Gastrocnemius medialis (tissue), 4 donors: ENCODE measurements at regions not wholly inside any gene's neighbourhood (a gene's known extent, or its start where the extent isn't known, plus 50 kb on each side); places are given as distances from the start of the nearest gene placed in this dataset.

Source experiments
- ATAC-seq, 2 donors: fragments of 150-250 bp; one replicate each; pipeline ENCODE4 v1.9.1; 2016
- DNase-seq, 2 donors: peaks; one replicate each; pipeline ENCODE4 v3.0.0-alpha.2; 2019
- H3K27ac ChIP-seq, 4 donors: fragments of 200-600 bp; sonication (generic); 1 replicate in 1 of 4; 2 replicates in 3 of 4; pipeline ENCODE4 v1.5.1; 2016 to 2018; ENCODE audit warnings: mild to moderate bottlenecking in 2 of 4, moderate library complexity in 1 of 4
- H3K27me3 ChIP-seq, 3 donors: fragments of 200-600 bp; sonication (generic) in 2 of 3; 1 replicate in 1 of 3; 2 replicates in 2 of 3; pipeline versions ENCODE4 v1.5.1 to v1.6.0; 2016 to 2019; ENCODE audit warnings: mild to moderate bottlenecking in 1 of 3, moderate library complexity in 1 of 3
- H3K36me3 ChIP-seq, 2 donors: fragments of 200-600 bp; sonication (generic) in 1 of 2; one replicate each; pipeline ENCODE4 v1.5.1; 2017 to 2018
- H3K4me1 ChIP-seq, 2 donors: fragments of 200-600 bp; sonication (generic) in 1 of 2; one replicate each; pipeline ENCODE4 v1.5.1; 2016 to 2017; ENCODE audit warnings: mild to moderate bottlenecking in 2 of 2
- H3K4me3 ChIP-seq, 4 donors: fragments of 200-600 bp; sonication (generic) in 3 of 4; 1 replicate in 1 of 4; 2 replicates in 3 of 4; pipeline ENCODE4 v1.5.1; 2016 to 2019; ENCODE audit warnings: mild to moderate bottlenecking in 2 of 4
- H3K9me3 ChIP-seq, 3 donors: fragments of 200-600 bp; sonication (generic) in 2 of 3; 1 replicate in 1 of 3; 2 replicates in 2 of 3; pipeline ENCODE4 v1.5.1; 2016 to 2019
- POLR2A ChIP-seq, 2 donors: fragments of 450-650 bp; IDR thresholded peaks; one replicate each; pipeline ENCODE4 v1.6.1; 2017; ENCODE audit warnings: antibody characterized with exemption in 2 of 2, mild to moderate bottlenecking in 2 of 2, moderate library complexity in 2 of 2
- in situ Hi-C, 4 donors: fragments of 200-750 bp; cut with MboI; loops; one replicate each; pipeline versions ENCODE4 v1.15.0 to v1.8.0; 2017; ENCODE audit warnings: low sequenced_read_pairs in 4 of 4
- intact Hi-C: fragments of 100-400 bp; cut with DNase I; formaldehyde crosslinking; loops from one replicate; pipeline ENCODE4 v1.15.1; 2023; ENCODE audit warnings: low total_unique reads
- TF ChIP-seq, protein P1 (sequence below), 5 experiments: fragments of 450-650 bp in 3 of 5; fragments of 200-600 bp in 2 of 5; sonication (generic) in 2 of 5; IDR thresholded peaks in 4 of 5; conservative IDR thresholded peaks in 1 of 5; 1 replicate in 4 of 5; 2 replicates in 1 of 5; pipeline ENCODE4 v1.5.1; 2016 to 2019; ENCODE audit warnings: antibody characterized with exemption in 5 of 5, mild to moderate bottlenecking in 3 of 5, moderate library complexity in 3 of 5

DNA sequence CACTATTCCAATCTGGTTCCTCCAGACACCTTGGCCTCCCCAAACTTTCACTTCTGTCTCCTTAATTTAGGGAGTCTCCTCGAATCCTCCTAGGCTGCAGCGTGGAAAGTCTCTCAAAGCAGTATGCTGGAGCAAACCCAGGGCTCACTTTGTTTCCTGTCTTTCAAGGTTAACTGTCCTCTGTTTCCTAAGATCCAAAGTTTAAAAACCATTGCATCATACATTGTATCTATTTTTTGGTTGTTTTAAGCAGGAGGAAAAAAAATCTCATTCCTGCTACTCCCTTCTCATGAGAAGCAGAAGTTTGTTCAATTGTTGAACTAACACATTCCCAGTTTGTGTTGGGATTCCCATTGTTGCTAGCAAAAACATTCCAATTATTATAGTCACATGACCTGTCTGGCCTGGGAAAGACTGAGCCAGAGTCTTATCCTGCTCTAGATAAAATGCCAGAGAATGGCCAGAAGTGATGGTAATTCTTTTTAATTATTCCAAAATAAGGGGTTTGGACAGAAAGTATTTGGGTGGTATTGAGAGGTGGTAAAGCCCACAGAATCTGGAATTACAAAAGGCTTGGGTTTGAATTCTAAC, 67.3 kb downstream of the HSPB8 start:
- in situ Hi-C loops, result no loop called here
- no peaks in the 10 kb centered on the region for H3K27me3 ChIP-seq
- H3K27ac ChIP-seq, result peak overlapping the region; percentile 79 to 85 (median 82)
- H3K9me3 ChIP-seq, result no peaks in the 10 kb centered on the region
- intact Hi-C loops, result loop anchor here (2.0 to 10.0 kb wide), 4 partner anchors 37 to 419 kb away; partner anchors contain the start of gene PRKAB1
- no peak overlapping the region for H3K4me3 ChIP-seq
- no peak for ATAC-seq
- no peaks in the 10 kb centered on the region for H3K36me3 ChIP-seq
- peaks cover 19 to 28% of the 10 kb centered on the region in 2 donors for H3K4me1 ChIP-seq
- no peak for TF ChIP-seq POLR2A (IDR thresholded peaks at IDR 0.05)
- TF ChIP-seq, protein P1, sequence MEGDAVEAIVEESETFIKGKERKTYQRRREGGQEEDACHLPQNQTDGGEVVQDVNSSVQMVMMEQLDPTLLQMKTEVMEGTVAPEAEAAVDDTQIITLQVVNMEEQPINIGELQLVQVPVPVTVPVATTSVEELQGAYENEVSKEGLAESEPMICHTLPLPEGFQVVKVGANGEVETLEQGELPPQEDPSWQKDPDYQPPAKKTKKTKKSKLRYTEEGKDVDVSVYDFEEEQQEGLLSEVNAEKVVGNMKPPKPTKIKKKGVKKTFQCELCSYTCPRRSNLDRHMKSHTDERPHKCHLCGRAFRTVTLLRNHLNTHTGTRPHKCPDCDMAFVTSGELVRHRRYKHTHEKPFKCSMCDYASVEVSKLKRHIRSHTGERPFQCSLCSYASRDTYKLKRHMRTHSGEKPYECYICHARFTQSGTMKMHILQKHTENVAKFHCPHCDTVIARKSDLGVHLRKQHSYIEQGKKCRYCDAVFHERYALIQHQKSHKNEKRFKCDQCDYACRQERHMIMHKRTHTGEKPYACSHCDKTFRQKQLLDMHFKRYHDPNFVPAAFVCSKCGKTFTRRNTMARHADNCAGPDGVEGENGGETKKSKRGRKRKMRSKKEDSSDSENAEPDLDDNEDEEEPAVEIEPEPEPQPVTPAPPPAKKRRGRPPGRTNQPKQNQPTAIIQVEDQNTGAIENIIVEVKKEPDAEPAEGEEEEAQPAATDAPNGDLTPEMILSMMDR (IDR thresholded peaks at IDR 0.05 in 4 of 5, conservative IDR thresholded peaks at IDR 0.05 in 1 of 5), result no peak
- no peak for DNase-seq

DNA sequence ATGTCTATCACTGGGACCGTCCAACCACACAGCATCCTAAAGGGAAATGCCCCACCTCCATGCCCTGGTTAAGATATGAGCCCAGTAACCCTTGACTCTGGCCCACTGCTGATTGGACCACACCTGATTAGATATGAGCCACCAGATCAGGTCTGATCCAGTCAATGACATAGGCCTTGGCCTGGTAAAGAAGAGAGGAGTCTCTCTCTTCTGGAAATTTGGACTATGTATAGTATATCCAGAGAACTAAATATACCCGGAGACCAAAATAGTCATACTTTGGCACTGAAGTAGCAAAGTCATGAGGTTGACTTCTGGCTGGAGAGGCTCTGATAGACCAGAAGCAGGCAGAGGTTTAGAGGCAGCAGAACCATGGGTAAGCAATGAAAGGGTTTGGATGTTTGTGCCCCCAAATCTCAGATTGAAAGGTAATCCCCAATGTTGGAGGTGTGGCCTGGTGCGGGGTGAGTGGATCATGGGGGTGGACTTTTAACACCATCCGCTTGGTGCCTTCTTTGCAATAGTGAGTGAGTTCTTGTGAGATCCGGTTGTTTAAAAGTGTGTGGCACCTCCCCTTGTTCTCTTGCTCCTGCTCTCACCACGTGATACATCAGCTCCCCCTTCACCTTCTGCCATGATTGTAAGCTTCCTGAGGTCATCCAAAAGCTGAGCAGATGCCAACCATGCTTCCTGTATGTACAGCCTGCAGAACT, 68.4 kb downstream of the HSPB8 start:
- intact Hi-C loops, result loop anchor here (2.0 to 10.0 kb wide), 4 partner anchors 38 to 418 kb away; partner anchors contain the start of gene PRKAB1
- in situ Hi-C loops, result no loop called here
- DNase-seq, result peak; percentile 16 to 53

DNA sequence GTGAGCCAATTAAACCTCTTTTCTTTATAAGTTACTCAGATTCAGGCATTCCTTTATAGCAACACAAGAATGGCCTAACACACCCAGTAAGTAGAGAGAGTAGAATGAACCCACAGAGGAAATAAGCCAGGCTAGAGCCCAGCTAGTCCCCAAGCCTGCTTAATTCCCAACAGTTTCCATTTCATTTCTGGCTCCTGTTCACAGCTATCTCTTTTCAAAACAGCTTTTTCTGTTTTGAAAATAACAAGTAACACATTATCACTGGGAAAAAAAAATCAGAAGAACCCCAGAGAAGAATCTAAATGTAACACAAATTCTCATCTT, 69.0 kb downstream of the HSPB8 start:
- intact Hi-C loops (loop anchor here (2.0 to 10.0 kb wide), 4 partner anchors 39 to 417 kb away; partner anchors contain the start of gene PRKAB1), in situ Hi-C loops (no loop called here)
- ATAC-seq, result no peak

More for the DNA sequence above, 68.4 kb downstream of the HSPB8 start:
- Histone ChIP-seq H3K36me3 (no peaks in the 10 kb centered on the region), H3K4me3 (no peak overlapping the region), H3K4me1 (peaks cover 23 to 28% of the 10 kb centered on the region in 2 donors), H3K27me3 (no peaks in the 10 kb centered on the region), H3K9me3 (no peaks in the 10 kb centered on the region), H3K27ac (peak overlapping the region; percentile 79 to 85 (median 82))
- TF ChIP-seq, protein P1 (IDR thresholded peaks at IDR 0.05 in 4 of 5, conservative IDR thresholded peaks at IDR 0.05 in 1 of 5), result no peak
- no peak for TF ChIP-seq POLR2A (IDR thresholded peaks at IDR 0.05)
- peak; percentile 99 to 100 for ATAC-seq

DNA sequence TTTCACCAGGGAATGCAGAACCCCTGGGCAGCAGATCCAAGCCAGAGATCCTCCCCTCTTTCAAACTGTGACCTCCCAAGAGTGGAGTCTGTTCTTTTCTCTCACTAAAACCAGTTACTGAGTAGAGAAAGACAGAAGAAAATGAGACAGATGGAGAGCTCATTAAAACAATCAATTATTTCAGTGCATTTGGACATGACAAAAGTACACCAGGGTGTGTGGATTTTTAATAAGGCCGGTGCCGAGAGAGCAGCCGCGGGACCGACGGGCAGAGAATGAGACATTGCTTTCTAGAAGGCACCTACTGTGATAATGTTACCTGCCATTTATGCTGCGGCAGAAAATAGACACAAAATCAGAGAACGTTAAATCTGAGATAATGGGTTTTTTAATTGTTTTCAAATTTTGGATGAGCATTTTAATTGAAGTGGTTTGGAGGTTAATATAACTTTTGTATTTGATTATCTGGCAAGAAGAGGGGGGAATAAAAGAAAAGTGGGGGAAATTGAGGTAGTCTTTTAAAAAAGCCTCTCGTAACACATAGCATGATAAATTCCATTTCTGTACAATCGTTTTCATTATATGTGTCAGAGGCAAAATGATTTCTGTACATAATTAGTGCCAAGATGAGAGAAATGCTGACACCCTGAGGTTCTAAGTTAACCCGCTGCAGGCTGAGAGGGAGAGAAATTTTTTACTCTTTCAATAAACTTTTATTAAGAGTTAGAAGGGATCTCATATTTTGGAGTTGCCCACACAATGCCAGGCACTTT, 70.8 kb downstream of the HSPB8 start:
- Histone ChIP-seq H3K4me3 (no peak overlapping the region), H3K4me1 (peaks cover 23 to 28% of the 10 kb centered on the region in 2 donors), H3K27ac (peak overlapping the region in 2 of 4 donors; percentile 3 to 26), H3K27me3 (no peaks in the 10 kb centered on the region), H3K36me3 (no peaks in the 10 kb centered on the region), H3K9me3 (no peaks in the 10 kb centered on the region)
- intact Hi-C loops, result loop anchor here (5.0 to 10.0 kb wide), 2 partner anchors 132 to 415 kb away; partner anchors contain the start of gene PRKAB1
- ATAC-seq (no peak), DNase-seq (no peak)
- in situ Hi-C loops, result loop anchor here in 1 of 4 donors (25.0 kb wide), 1 partner anchor 137 kb away; no protein-coding TSS in a partner anchor
- TF ChIP-seq POLR2A (IDR thresholded peaks at IDR 0.05), result no peak
- TF ChIP-seq, protein P1 (IDR thresholded peaks at IDR 0.05 in 4 of 5, conservative IDR thresholded peaks at IDR 0.05 in 1 of 5), result no peak

More for the DNA sequence above, 69.0 kb downstream of the HSPB8 start:
- Histone ChIP-seq H3K27ac (peak overlapping the region; percentile 79 to 85 (median 82)), H3K36me3 (no peaks in the 10 kb centered on the region), H3K4me1 (peaks cover 23 to 28% of the 10 kb centered on the region in 2 donors), H3K9me3 (no peaks in the 10 kb centered on the region), H3K4me3 (no peak overlapping the region), H3K27me3 (no peaks in the 10 kb centered on the region)
- DNase-seq, result no peak
- no peak for TF ChIP-seq POLR2A (IDR thresholded peaks at IDR 0.05)
- TF ChIP-seq, protein P1 (IDR thresholded peaks at IDR 0.05 in 4 of 5, conservative IDR thresholded peaks at IDR 0.05 in 1 of 5), result no peak
